T47D (cell line): ENCODE measurements at regions not wholly inside any gene's neighbourhood (a gene's known extent, or its start where the extent isn't known, plus 50 kb on each side); places are given as distances from the start of the nearest gene placed in this dataset.

Source experiments
- DNase-seq, 2 experiments: peaks; one replicate each; pipeline versions ENCODE4 v3.0.0 to v3.0.0-alpha.2; 2011 to 2012; ENCODE audit warnings: low read depth in 1 of 2, low spot score in 1 of 2
- JUND ChIP-seq: IDR thresholded peaks from 2 replicates; pipeline ENCODE4 v1.6.1; 2012; ENCODE audit warnings: low read depth
- in situ Hi-C: cut with HindIII; loops from 2 replicates; pipeline ENCODE4 v1.10.0; 2016; ENCODE audit warnings: low sequenced_read_pairs, low pct_unique_long_range_greater_than_20kb

- in situ Hi-C loops, result no loop called here
- DNase-seq, result no peak
- TF ChIP-seq JUND, result no peak
Observed at GRCh38 chr9:134558124-134558905, 83.3 kb upstream of the COL5A1 start.

GRCh38 chr9:134559013-134559412, 82.6 kb upstream of the COL5A1 start:
- TF ChIP-seq JUND, result no peak
- in situ Hi-C loops, result no loop called here
- DNase-seq, result no peak

- DNase-seq, result no peak
- TF ChIP-seq JUND, result no peak
- in situ Hi-C loops, result no loop called here
Observed at GRCh38 chr9:134560206-134560605, 81.4 kb upstream of the COL5A1 start.

GRCh38 chr9:134560654-134561053, 80.9 kb upstream of the COL5A1 start:
- TF ChIP-seq JUND, result no peak
- DNase-seq, result no peak

GRCh38 chr9:134561427-134562145, 80.0 kb upstream of the COL5A1 start:
- DNase-seq, result no peak
- in situ Hi-C loops, result no loop called here
- TF ChIP-seq JUND, result no peak

More at GRCh38 chr9:134560654-134561053, 80.9 kb upstream of the COL5A1 start:
- in situ Hi-C loops, result no loop called here

GRCh38 chr9:134562146-134562849, 79.3 kb upstream of the COL5A1 start:
- in situ Hi-C loops, result no loop called here
- no peak for TF ChIP-seq JUND
- no peak for DNase-seq

GRCh38 chr9:134563397-134563796, 78.2 kb upstream of the COL5A1 start:
- no peak for DNase-seq
- TF ChIP-seq JUND, result no peak
- in situ Hi-C loops, result no loop called here

GRCh38 chr9:134564431-134565170, 77.0 kb upstream of the COL5A1 start:
- TF ChIP-seq JUND, result no peak
- DNase-seq, result no peak
- in situ Hi-C loops, result no loop called here

- no peak for TF ChIP-seq JUND
- in situ Hi-C loops, result no loop called here
- DNase-seq, result no peak
Observed at GRCh38 chr9:134565316-134565915, 76.2 kb upstream of the COL5A1 start.

- TF ChIP-seq JUND, result no peak
- in situ Hi-C loops, result no loop called here
- no peak for DNase-seq
Observed at GRCh38 chr9:134566196-134566847, 75.3 kb upstream of the COL5A1 start.

- no peak for DNase-seq
- TF ChIP-seq JUND, result no peak
- in situ Hi-C loops, result no loop called here
Observed at GRCh38 chr9:134566936-134567335, 74.7 kb upstream of the COL5A1 start.
